GM23338 (cell line): ENCODE measurements at regions not wholly inside any gene's neighbourhood (a gene's known extent, or its start where the extent isn't known, plus 50 kb on each side); places are given as distances from the start of the nearest gene placed in this dataset.

Source experiments
- ATAC-seq: fragments of 200-7000 bp; cut with Tn5 transposase; 3 replicates; pipeline ENCODE4 v1.9.1; 2020
- DNase-seq: peaks from one replicate; pipeline ENCODE4 v3.0.0-alpha.2; 2015; ENCODE audit warnings: low spot score
- H2AFZ ChIP-seq: fragments of 200-600 bp; sonication (generic); 2 replicates; pipeline ENCODE4 v1.8.0; 2016; ENCODE audit warnings: antibody characterized with exemption, mild to moderate bottlenecking, moderate library complexity
- H3F3A ChIP-seq: fragments of 200-600 bp; sonication (generic); replicated peaks from 2 replicates; pipeline ENCODE4 v1.8.0; 2017; ENCODE audit warnings: antibody characterized with exemption, mixed run types, low read depth
- H3K27ac ChIP-seq: fragments of 200-600 bp; sonication (generic); 2 replicates; pipeline ENCODE4 v1.6.1; 2016; ENCODE audit warnings: low read depth
- H3K27me3 ChIP-seq: fragments of 200-600 bp; sonication (generic); 2 replicates; pipeline ENCODE4 v1.8.0; 2016; ENCODE audit warnings: mild to moderate bottlenecking, mixed run types, moderate library complexity; ENCODE audit not compliant: insufficient read depth
- H3K36me3 ChIP-seq: fragments of 200-600 bp; sonication (generic); 2 replicates; pipeline ENCODE4 v1.8.0; 2016; ENCODE audit warnings: mild to moderate bottlenecking; ENCODE audit not compliant: insufficient read depth
- H3K4me1 ChIP-seq: fragments of 200-600 bp; sonication (generic); 2 replicates; pipeline ENCODE4 v1.8.0; 2016; ENCODE audit warnings: mild to moderate bottlenecking, moderate library complexity; ENCODE audit not compliant: insufficient read depth
- H3K4me2 ChIP-seq: fragments of 200-600 bp; sonication (generic); 2 replicates; pipeline ENCODE4 v1.7.1; 2017; ENCODE audit warnings: mixed run types
- H3K4me3 ChIP-seq: fragments of 200-600 bp; sonication (generic); 2 replicates; pipeline ENCODE4 v1.6.1; 2016; ENCODE audit warnings: mixed run types
- H3K79me2 ChIP-seq: fragments of 200-600 bp; sonication (generic); replicated peaks from 2 replicates; pipeline ENCODE4 v1.8.0; 2017; ENCODE audit warnings: mild to moderate bottlenecking; ENCODE audit not compliant: insufficient read depth
- H3K9me2 ChIP-seq: fragments of 200-600 bp; sonication (generic); 2 replicates; pipeline ENCODE4 v1.8.0; 2017; ENCODE audit not compliant: insufficient read depth
- H4K20me1 ChIP-seq: fragments of 200-600 bp; sonication (generic); replicated peaks from 2 replicates; pipeline ENCODE4 v1.8.0; 2017; ENCODE audit warnings: mild to moderate bottlenecking; ENCODE audit not compliant: insufficient read depth
- H3K27ac Mint-ChIP-seq: 2 replicates; pipeline ENCODE4 v1.8.0; 2020; ENCODE audit warnings: inconsistent platforms, mild to moderate bottlenecking, moderate library complexity, mixed read lengths
- H3K27me3 Mint-ChIP-seq: 3 replicates; pipeline ENCODE4 v1.8.0; 2022; ENCODE audit warnings: low read depth, mild to moderate bottlenecking, moderate library complexity, mixed read lengths, inconsistent platforms; ENCODE audit not compliant: insufficient read depth, poor library complexity
- H3K36me3 Mint-ChIP-seq: 3 replicates; pipeline ENCODE4 v1.8.0; 2021; ENCODE audit warnings: low read depth, mild to moderate bottlenecking, inconsistent platforms, moderate library complexity, mixed read lengths
- H3K4me1 Mint-ChIP-seq: 3 replicates; pipeline ENCODE4 v1.8.0; 2020; ENCODE audit warnings: mild to moderate bottlenecking, inconsistent platforms, mixed read lengths
- H3K4me3 Mint-ChIP-seq: 3 replicates; pipeline ENCODE4 v1.8.0; 2021; ENCODE audit warnings: moderate library complexity, mild to moderate bottlenecking, inconsistent platforms, mixed read lengths
- H3K9me3 Mint-ChIP-seq: 3 replicates; pipeline ENCODE4 v1.8.0; 2020; ENCODE audit warnings: moderate library complexity, mild to moderate bottlenecking, inconsistent platforms, mixed read lengths
- EZH2 ChIP-seq: fragments of 200-600 bp; sonication (generic); IDR thresholded peaks from one replicate; pipeline ENCODE4 v1.8.0; 2017; ENCODE audit warnings: antibody characterized with exemption, mild to moderate bottlenecking, low read depth; ENCODE audit not compliant: unreplicated experiment
- JUNB ChIP-seq: IDR thresholded peaks from one replicate; pipeline ENCODE4 v1.6.1; 2016; ENCODE audit warnings: antibody characterized with exemption; ENCODE audit not compliant: unreplicated experiment
- POLR2AphosphoS5 ChIP-seq: IDR thresholded peaks from 2 replicates; pipeline ENCODE4 v1.6.1; 2016; ENCODE audit warnings: antibody characterized with exemption, low read depth
- STAT1 ChIP-seq: IDR thresholded peaks from one replicate; pipeline ENCODE4 v1.6.1; 2016; ENCODE audit warnings: antibody characterized with exemption; ENCODE audit not compliant: unreplicated experiment
- ZNF114 ChIP-seq: fragments of 250-450 bp; sonication (Bioruptor Pico); IDR thresholded peaks from 2 replicates; pipeline ENCODE4 v1.5.0; 2020; ENCODE audit warnings: mild to moderate bottlenecking, moderate library complexity
- TF ChIP-seq, protein P1 (sequence below): fragments of 250-450 bp; sonication (Bioruptor Pico); IDR thresholded peaks from 2 replicates; pipeline ENCODE4 v1.5.0; 2020; ENCODE audit warnings: mild to moderate bottlenecking, moderate library complexity
- TF ChIP-seq, protein P2 (sequence below), 2 experiments: fragments of 200-600 bp in 1 of 2; sonication (generic) in 1 of 2; conservative IDR thresholded peaks; 2 replicates each; pipeline versions ENCODE4 v1.5.1 to v1.6.1; 2016 to 2017; ENCODE audit warnings: antibody characterized with exemption in 2 of 2, low read depth in 2 of 2, mild to moderate bottlenecking in 2 of 2, moderate library complexity in 1 of 2

DNA sequence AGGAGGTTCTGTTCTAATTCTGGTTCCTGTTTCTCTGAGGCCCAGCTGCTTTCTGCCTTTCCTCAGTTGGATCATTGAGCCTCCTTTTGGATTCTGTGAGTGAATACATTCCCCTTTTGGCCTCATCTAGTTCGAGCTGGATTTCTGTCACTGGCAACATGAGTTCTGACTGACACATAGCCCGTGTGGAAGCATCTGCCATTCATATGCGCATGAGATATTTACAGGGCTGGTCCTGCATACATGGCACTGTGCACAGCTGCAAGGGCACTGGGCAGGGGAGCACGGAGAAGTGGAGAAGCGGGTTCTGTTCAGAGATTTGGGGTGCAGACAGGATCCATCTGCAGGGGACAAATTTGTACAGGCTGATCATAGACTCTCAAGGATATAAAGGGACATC is 352.8 kb downstream of the RPS24 start (continued):
- TF ChIP-seq, protein P1, sequence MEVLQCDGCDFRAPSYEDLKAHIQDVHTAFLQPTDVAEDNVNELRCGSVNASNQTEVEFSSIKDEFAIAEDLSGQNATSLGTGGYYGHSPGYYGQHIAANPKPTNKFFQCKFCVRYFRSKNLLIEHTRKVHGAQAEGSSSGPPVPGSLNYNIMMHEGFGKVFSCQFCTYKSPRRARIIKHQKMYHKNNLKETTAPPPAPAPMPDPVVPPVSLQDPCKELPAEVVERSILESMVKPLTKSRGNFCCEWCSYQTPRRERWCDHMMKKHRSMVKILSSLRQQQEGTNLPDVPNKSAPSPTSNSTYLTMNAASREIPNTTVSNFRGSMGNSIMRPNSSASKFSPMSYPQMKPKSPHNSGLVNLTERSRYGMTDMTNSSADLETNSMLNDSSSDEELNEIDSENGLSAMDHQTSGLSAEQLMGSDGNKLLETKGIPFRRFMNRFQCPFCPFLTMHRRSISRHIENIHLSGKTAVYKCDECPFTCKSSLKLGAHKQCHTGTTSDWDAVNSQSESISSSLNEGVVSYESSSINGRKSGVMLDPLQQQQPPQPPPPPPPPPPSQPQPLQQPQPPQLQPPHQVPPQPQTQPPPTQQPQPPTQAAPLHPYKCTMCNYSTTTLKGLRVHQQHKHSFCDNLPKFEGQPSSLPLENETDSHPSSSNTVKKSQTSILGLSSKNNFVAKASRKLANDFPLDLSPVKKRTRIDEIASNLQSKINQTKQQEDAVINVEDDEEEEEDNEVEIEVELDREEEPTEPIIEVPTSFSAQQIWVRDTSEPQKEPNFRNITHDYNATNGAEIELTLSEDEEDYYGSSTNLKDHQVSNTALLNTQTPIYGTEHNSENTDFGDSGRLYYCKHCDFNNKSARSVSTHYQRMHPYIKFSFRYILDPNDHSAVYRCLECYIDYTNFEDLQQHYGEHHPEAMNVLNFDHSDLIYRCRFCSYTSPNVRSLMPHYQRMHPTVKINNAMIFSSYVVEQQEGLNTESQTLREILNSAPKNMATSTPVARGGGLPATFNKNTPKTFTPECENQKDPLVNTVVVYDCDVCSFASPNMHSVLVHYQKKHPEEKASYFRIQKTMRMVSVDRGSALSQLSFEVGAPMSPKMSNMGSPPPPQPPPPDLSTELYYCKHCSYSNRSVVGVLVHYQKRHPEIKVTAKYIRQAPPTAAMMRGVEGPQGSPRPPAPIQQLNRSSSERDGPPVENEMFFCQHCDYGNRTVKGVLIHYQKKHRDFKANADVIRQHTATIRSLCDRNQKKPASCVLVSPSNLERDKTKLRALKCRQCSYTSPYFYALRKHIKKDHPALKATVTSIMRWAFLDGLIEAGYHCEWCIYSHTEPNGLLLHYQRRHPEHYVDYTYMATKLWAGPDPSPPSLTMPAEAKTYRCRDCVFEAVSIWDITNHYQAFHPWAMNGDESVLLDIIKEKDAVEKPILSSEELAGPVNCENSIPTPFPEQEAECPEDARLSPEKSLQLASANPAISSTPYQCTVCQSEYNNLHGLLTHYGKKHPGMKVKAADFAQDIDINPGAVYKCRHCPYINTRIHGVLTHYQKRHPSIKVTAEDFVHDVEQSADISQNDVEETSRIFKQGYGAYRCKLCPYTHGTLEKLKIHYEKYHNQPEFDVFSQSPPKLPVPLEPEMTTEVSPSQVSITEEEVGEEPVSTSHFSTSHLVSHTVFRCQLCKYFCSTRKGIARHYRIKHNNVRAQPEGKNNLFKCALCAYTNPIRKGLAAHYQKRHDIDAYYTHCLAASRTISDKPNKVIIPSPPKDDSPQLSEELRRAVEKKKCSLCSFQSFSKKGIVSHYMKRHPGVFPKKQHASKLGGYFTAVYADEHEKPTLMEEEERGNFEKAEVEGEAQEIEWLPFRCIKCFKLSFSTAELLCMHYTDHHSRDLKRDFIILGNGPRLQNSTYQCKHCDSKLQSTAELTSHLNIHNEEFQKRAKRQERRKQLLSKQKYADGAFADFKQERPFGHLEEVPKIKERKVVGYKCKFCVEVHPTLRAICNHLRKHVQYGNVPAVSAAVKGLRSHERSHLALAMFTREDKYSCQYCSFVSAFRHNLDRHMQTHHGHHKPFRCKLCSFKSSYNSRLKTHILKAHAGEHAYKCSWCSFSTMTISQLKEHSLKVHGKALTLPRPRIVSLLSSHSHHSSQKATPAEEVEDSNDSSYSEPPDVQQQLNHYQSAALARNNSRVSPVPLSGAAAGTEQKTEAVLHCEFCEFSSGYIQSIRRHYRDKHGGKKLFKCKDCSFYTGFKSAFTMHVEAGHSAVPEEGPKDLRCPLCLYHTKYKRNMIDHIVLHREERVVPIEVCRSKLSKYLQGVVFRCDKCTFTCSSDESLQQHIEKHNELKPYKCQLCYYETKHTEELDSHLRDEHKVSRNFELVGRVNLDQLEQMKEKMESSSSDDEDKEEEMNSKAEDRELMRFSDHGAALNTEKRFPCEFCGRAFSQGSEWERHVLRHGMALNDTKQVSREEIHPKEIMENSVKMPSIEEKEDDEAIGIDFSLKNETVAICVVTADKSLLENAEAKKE (CRISPR knock-in tag), result no peak
- TF ChIP-seq, protein P2, sequence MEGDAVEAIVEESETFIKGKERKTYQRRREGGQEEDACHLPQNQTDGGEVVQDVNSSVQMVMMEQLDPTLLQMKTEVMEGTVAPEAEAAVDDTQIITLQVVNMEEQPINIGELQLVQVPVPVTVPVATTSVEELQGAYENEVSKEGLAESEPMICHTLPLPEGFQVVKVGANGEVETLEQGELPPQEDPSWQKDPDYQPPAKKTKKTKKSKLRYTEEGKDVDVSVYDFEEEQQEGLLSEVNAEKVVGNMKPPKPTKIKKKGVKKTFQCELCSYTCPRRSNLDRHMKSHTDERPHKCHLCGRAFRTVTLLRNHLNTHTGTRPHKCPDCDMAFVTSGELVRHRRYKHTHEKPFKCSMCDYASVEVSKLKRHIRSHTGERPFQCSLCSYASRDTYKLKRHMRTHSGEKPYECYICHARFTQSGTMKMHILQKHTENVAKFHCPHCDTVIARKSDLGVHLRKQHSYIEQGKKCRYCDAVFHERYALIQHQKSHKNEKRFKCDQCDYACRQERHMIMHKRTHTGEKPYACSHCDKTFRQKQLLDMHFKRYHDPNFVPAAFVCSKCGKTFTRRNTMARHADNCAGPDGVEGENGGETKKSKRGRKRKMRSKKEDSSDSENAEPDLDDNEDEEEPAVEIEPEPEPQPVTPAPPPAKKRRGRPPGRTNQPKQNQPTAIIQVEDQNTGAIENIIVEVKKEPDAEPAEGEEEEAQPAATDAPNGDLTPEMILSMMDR (conservative IDR thresholded peaks at IDR 0.05; ENCODE audit: low read depth in 2 of 2), result no peak
- TF ChIP-seq JUNB, result no peak
- TF ChIP-seq EZH2, result no peak

DNA sequence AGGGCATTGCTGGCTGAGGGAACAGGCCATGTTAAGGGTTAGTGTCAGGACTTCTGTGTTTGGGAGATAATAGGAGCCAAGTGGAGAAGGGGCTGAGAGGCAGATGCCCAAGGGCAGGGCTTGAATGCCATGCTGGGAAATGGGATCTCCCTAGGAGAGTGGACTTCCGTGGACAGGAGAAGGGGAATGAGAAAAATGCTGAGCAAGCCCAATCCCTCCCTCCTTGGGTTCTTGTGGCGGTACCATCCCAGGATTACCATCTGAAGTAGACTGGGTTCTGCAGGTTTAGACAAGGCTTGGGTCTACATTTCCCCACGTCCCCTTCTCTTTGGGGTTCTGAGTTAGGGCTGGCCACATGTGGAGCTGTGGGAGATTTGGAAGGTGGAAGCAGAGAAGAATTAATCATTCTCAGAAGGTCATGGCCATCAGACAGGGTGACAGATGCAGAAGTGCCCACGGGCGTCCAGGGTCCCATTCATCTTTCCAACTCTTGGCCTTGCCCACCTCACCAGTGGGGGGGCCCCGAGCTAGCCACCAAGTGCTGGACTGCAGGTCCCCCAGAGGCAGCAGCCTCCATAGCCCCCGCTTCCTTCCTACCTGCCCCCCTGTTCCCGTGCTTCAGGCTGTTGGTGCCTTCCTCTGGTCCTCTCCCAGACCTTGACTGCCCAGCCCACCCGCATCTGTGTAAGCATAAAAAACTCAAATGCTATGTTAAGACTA is 354.8 kb downstream of the RPS24 start:
- no peak overlapping the region for H3K27ac ChIP-seq
- H3K4me3 Mint-ChIP-seq, result no peak overlapping the region
- ATAC-seq (no peak), DNase-seq (no peak)
- H2AFZ ChIP-seq, result no peak overlapping the region
- no peaks in the 10 kb centered on the region for H3K79me2 ChIP-seq
- H3K9me2 ChIP-seq, result no peaks in the 10 kb centered on the region
- H3K27me3 Mint-ChIP-seq, result peaks cover 5% of the 10 kb centered on the region
- no peaks in the 10 kb centered on the region for H3K36me3 Mint-ChIP-seq
- no peak overlapping the region for H3K27ac Mint-ChIP-seq
- H3K4me1 Mint-ChIP-seq, result no peaks in the 10 kb centered on the region
- no peaks in the 10 kb centered on the region for H4K20me1 ChIP-seq
- H3K27me3 ChIP-seq, result no peaks in the 10 kb centered on the region
- no peak overlapping the region for H3K4me2 ChIP-seq
- H3K9me3 Mint-ChIP-seq, result no peaks in the 10 kb centered on the region; the same call in 2 of the 3 replicates
- no peak overlapping the region for H3K4me3 ChIP-seq
- H3K36me3 ChIP-seq, result no peaks in the 10 kb centered on the region
- H3K4me1 ChIP-seq, result no peaks in the 10 kb centered on the region
- H3F3A ChIP-seq, result no peaks in the 10 kb centered on the region
- TF ChIP-seq JUNB (no peak), EZH2 (no peak), STAT1 (no peak), ZNF114 (no peak), POLR2AphosphoS5 (no peak)
- TF ChIP-seq, protein P1 (CRISPR knock-in tag), result no peak
